Smooth muscle cell (in vitro differentiated cells): ENCODE measurements at regions not wholly inside any gene's neighbourhood (a gene's known extent, or its start where the extent isn't known, plus 50 kb on each side); places are given as distances from the start of the nearest gene placed in this dataset.

ENCODE experiments used
- DNase-seq: peaks from one replicate; lab custom pipeline; 2025; ENCODE audit not compliant: unreplicated experiment; lab: John Stamatoyannopoulos, UW
- H2AFZ ChIP-seq: fragments of 200-600 bp; sonication (generic); 2 replicates; pipeline ENCODE4 v1.6.0; 2016; ENCODE audit warnings: antibody characterized with exemption, low read depth, mild to moderate bottlenecking
- H3F3A ChIP-seq: fragments of 200-600 bp; sonication (generic); 2 replicates; pipeline ENCODE4 v1.6.0; 2017; ENCODE audit warnings: antibody characterized with exemption, low read depth
- H3K27ac ChIP-seq: fragments of 200-600 bp; sonication (generic); 2 replicates; pipeline ENCODE4 v1.5.1; 2016; ENCODE audit warnings: low read depth, mild to moderate bottlenecking
- H3K27me3 ChIP-seq: fragments of 200-600 bp; sonication (generic); 2 replicates; pipeline ENCODE4 v1.6.1; 2016; ENCODE audit warnings: low read depth, mild to moderate bottlenecking
- H3K36me3 ChIP-seq: fragments of 200-600 bp; sonication (generic); 2 replicates; pipeline ENCODE4 v1.5.1; 2016; ENCODE audit warnings: low read depth
- H3K4me1 ChIP-seq: fragments of 200-600 bp; sonication (generic); 2 replicates; pipeline ENCODE4 v1.5.1; 2016; ENCODE audit warnings: low read depth
- H3K4me2 ChIP-seq: fragments of 200-600 bp; sonication (generic); 2 replicates; pipeline ENCODE4 v1.6.0; 2016; ENCODE audit warnings: mild to moderate bottlenecking
- H3K4me3 ChIP-seq: fragments of 200-600 bp; sonication (generic); 2 replicates; pipeline ENCODE4 v1.5.1; 2016; ENCODE audit warnings: mild to moderate bottlenecking
- H3K79me2 ChIP-seq: fragments of 200-600 bp; sonication (generic); 2 replicates; pipeline ENCODE4 v1.6.0; 2016; ENCODE audit warnings: low read depth, mild to moderate bottlenecking
- H3K9ac ChIP-seq: fragments of 200-600 bp; sonication (generic); 2 replicates; pipeline ENCODE4 v1.6.0; 2016; ENCODE audit warnings: low read depth
- H3K9me3 ChIP-seq: fragments of 200-600 bp; sonication (generic); replicated peaks from 2 replicates; pipeline ENCODE4 v1.5.1; 2016; ENCODE audit warnings: low read depth
- H4K20me1 ChIP-seq: fragments of 200-600 bp; sonication (generic); 2 replicates; pipeline ENCODE4 v1.6.0; 2016; ENCODE audit warnings: low read depth
- CTCF ChIP-seq: fragments of 200-600 bp; sonication (generic); IDR thresholded peaks from 2 replicates; pipeline ENCODE4 v1.5.1; 2017; ENCODE audit warnings: borderline replicate concordance, mild to moderate bottlenecking, antibody characterized with exemption; ENCODE audit not compliant: insufficient read depth, poor library complexity, severe bottlenecking
- WGBS: methylation state at CpG from one replicate; pipeline ENCODE4 v1.1.7; 2016; ENCODE audit warnings: low lambda C conversion rate; 5-methylcytosine and 5-hydroxymethylcytosine counted together

GRCh38 chr14:82366803-82367202, 833.1 kb upstream of the SEL1L start:
- DNase-seq = no peak
- TF ChIP-seq CTCF = peak; percentile 4
- Histone ChIP-seq H3K4me2 (no peak overlapping the region), H3K36me3 (no peaks in the 10 kb centered on the region), H3K27ac (no peak overlapping the region), H3K27me3 (no peaks in the 10 kb centered on the region), H3K4me1 (no peaks in the 10 kb centered on the region), H3K9me3 (no peaks in the 10 kb centered on the region), H3K4me3 (no peak overlapping the region), H3K79me2 (no peaks in the 10 kb centered on the region), H3K9ac (no peak overlapping the region), H2AFZ (no peak overlapping the region), H4K20me1 (no peaks in the 10 kb centered on the region), H3F3A (no peaks in the 10 kb centered on the region)
- WGBS = 56% methylated on average over 2 of the region's 2 CpGs

GRCh38 chr14:82379291-82379690, 845.6 kb upstream of the SEL1L start:
- Histone ChIP-seq H3K4me2 (no peak overlapping the region), H3K9ac (no peak overlapping the region), H2AFZ (no peak overlapping the region), H3K79me2 (no peaks in the 10 kb centered on the region), H3F3A (no peaks in the 10 kb centered on the region), H3K27me3 (no peaks in the 10 kb centered on the region), H3K4me1 (no peaks in the 10 kb centered on the region), H3K36me3 (no peaks in the 10 kb centered on the region), H3K27ac (no peak overlapping the region), H3K4me3 (no peak overlapping the region), H3K9me3 (peaks cover 11% of the 10 kb centered on the region), H4K20me1 (no peaks in the 10 kb centered on the region)
- no peak for DNase-seq
- no peak for TF ChIP-seq CTCF
- WGBS = 81% methylated on average over 2 of the region's 2 CpGs

- Histone ChIP-seq H3K4me1 (no peaks in the 10 kb centered on the region), H3K9me3 (no peaks in the 10 kb centered on the region), H2AFZ (no peak overlapping the region), H3K4me3 (no peak overlapping the region), H4K20me1 (no peaks in the 10 kb centered on the region), H3K4me2 (no peak overlapping the region), H3K9ac (no peak overlapping the region), H3K36me3 (no peaks in the 10 kb centered on the region), H3K27ac (no peak overlapping the region), H3F3A (no peaks in the 10 kb centered on the region), H3K27me3 (no peaks in the 10 kb centered on the region), H3K79me2 (no peaks in the 10 kb centered on the region)
- no peak for DNase-seq
- no peak for TF ChIP-seq CTCF
Measured at GRCh38 chr14:82385048-82385447, 851.4 kb upstream of the SEL1L start.

- no peaks in the 10 kb centered on the region for H3K79me2 ChIP-seq
Measured at GRCh38 chr14:82387699-82388098, 854.0 kb upstream of the SEL1L start.

More at GRCh38 chr14:82387699-82388098, 854.0 kb upstream of the SEL1L start:
- H3K9ac ChIP-seq = no peak overlapping the region
- no peaks in the 10 kb centered on the region for H4K20me1 ChIP-seq
- no peaks in the 10 kb centered on the region for H3K4me1 ChIP-seq
- no peak overlapping the region for H3K4me3 ChIP-seq
- H3K4me2 ChIP-seq = no peak overlapping the region
- no peaks in the 10 kb centered on the region for H3F3A ChIP-seq
- H3K27me3 ChIP-seq = no peaks in the 10 kb centered on the region
- H3K9me3 ChIP-seq = no peaks in the 10 kb centered on the region
- no peaks in the 10 kb centered on the region for H3K36me3 ChIP-seq
- 88% methylated on average over 2 of the region's 2 CpGs for WGBS
- TF ChIP-seq CTCF = no peak
- no peak for DNase-seq
- H2AFZ ChIP-seq = no peak overlapping the region
- H3K27ac ChIP-seq = no peak overlapping the region
